HEK293T (cell line): ENCODE measurements at regions not wholly inside any gene's neighbourhood (a gene's known extent, or its start where the extent isn't known, plus 50 kb on each side); places are given as distances from the start of the nearest gene placed in this dataset.

Experiments used
- ARNT ChIP-seq: fragments of 450-650 bp; IDR thresholded peaks from 2 replicates; pipeline ENCODE4 v1.6.1; 2017; ENCODE audit warnings: mild to moderate bottlenecking
- BHLHE40 ChIP-seq: fragments of 450-650 bp; IDR thresholded peaks from 2 replicates; pipeline ENCODE4 v1.6.1; 2016; ENCODE audit warnings: mild to moderate bottlenecking, moderate library complexity, borderline replicate concordance
- ELF4 ChIP-seq: fragments of 450-650 bp; IDR thresholded peaks from 2 replicates; pipeline ENCODE4 v1.6.1; 2017; ENCODE audit warnings: antibody characterized with exemption
- PKNOX1 ChIP-seq: fragments of 450-650 bp; IDR thresholded peaks from 2 replicates; pipeline ENCODE4 v1.6.1; 2016
- SP1 ChIP-seq: fragments of 450-650 bp; IDR thresholded peaks from 2 replicates; pipeline ENCODE4 v1.6.1; 2017

GRCh38 chr22:22728382-22728781, 84.0 kb downstream of the GGTLC2 start:
- TF ChIP-seq PKNOX1 (no peak), ARNT (no peak), ELF4 (no peak), SP1 (no peak), BHLHE40 (no peak)
